Ascending aorta (tissue), 2 donors: ENCODE measurements at regions not wholly inside any gene's neighbourhood (a gene's known extent, or its start where the extent isn't known, plus 50 kb on each side); places are given as distances from the start of the nearest gene placed in this dataset.

Source experiments
- DNase-seq, 2 donors: peaks; one replicate each; pipeline ENCODE4 v3.0.0-alpha.2; 2019; ENCODE audit warnings: low spot score in 2 of 2
- H3K27ac ChIP-seq, 2 donors: fragments of 200-600 bp; sonication (generic); one replicate each; pipeline ENCODE4 v1.5.1; 2016 to 2017; ENCODE audit warnings: mild to moderate bottlenecking in 1 of 2
- H3K27me3 ChIP-seq: fragments of 200-600 bp; sonication (generic); one replicate; pipeline ENCODE4 v1.5.1; 2017
- H3K36me3 ChIP-seq, 2 donors: fragments of 200-600 bp; sonication (generic); one replicate each; pipeline ENCODE4 v1.5.1; 2016
- H3K4me1 ChIP-seq, 2 donors: fragments of 200-600 bp; sonication (generic); one replicate each; pipeline ENCODE4 v1.5.1; 2016 to 2017; ENCODE audit warnings: mild to moderate bottlenecking in 1 of 2
- H3K4me3 ChIP-seq, 2 donors: fragments of 200-600 bp; sonication (generic); one replicate each; pipeline ENCODE4 v1.5.1; 2016 to 2017; ENCODE audit warnings: mild to moderate bottlenecking in 1 of 2
- H3K9me3 ChIP-seq, 2 donors: fragments of 200-600 bp; sonication (generic); one replicate each; pipeline ENCODE4 v1.5.1; 2016
- CTCF ChIP-seq, 3 experiments: fragments of 200-600 bp in 2 of 3; fragments of 450-650 bp in 1 of 3; sonication (generic) in 2 of 3; IDR thresholded peaks; one replicate each; pipeline ENCODE4 v1.5.1; 2016 to 2019; ENCODE audit warnings: antibody characterized with exemption in 3 of 3, mild to moderate bottlenecking in 1 of 3, moderate library complexity in 1 of 3
- intact Hi-C: fragments of 100-400 bp; cut with DNase I; formaldehyde crosslinking; loops from one replicate; pipeline ENCODE4 v1.15.1; 2023

DNA sequence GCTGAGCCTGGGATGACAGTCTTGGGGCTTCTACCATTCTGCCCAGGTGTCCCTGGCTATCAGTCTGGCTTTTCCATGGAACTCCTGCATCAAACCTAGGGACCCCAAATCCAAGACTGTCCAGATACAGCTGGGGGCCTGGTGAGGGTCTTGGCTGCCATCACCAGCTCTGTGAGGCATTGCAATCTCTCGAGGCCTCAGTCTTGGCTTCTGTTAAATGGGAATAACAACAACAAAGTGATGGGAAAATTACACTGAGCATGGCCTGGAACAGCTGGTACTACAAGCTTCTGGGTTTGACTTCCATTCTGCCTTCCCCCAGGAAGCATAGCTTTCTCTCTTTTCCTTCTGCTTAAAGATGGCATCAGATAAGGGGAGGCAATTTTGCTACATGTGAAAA, 50.0 kb upstream of the LCTL start:
- Histone ChIP-seq H3K4me1 (peaks cover 16 to 26% of the 10 kb centered on the region in 2 donors), H3K4me3 (no peak overlapping the region), H3K9me3 (no peaks in the 10 kb centered on the region), H3K36me3 (no peaks in the 10 kb centered on the region), H3K27ac (no peak overlapping the region), H3K27me3 (no peaks in the 10 kb centered on the region)
- DNase-seq: no peak
- intact Hi-C loops: no loop called here
- TF ChIP-seq CTCF (IDR thresholded peaks at IDR 0.05): no peak

DNA sequence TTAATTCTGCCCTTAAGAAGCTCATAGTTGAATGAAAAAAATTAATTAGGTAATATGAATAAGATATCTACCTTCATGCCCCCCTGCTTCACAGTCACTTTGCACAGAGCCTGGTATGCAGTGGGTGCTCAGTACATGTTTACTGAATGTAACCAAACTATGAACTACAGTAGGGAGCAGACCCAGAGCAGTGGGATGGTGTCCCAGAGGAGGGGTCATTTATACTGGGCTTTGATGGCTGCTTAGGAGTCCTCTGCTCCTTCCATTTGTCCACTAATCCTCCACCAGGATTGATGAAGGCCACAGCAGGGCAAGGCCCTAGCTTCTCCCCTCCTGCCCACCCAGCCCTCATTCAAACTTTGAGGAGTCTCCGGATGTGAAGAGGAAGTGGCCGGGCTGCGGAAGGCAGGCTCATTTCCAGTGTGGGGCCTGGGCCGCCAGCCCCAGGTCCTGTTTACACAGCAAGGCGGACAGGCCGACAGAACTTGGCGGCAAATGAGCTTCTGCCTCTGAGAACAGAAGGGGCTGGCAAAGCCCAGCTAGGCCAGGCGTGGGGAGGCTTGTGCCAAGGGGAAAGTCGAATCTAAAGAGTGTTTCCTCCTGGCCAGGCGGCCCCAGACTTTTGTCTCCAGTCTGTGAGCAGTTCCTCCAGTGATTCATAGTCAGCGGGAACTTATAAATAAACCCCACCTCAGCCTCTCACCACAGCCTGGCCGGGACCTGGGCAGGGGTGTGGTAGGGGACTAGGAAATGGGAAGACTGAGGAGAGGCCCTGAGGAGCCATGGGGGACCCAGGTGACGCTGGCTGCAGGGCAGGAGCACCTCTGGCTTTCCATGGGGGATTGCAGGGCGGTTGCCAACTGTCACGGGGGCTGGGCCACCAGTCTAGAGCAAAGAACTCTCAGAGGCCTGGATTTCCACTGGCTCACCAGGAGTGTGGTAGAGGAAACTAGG, 51.6 kb upstream of the LCTL start:
- Histone ChIP-seq H3K4me1 (peaks cover 25 to 42% of the 10 kb centered on the region in 2 donors), H3K27ac (peak overlapping the region; percentile 94), H3K27me3 (no peaks in the 10 kb centered on the region), H3K36me3 (no peaks in the 10 kb centered on the region), H3K9me3 (no peaks in the 10 kb centered on the region), H3K4me3 (no peak overlapping the region)
- DNase-seq: peak; percentile 72 to 91
- no peak for TF ChIP-seq CTCF (IDR thresholded peaks at IDR 0.05)
- intact Hi-C loops: loop anchor here (1.0 to 2.0 kb wide), 3 partner anchors 83 to 234 kb away; no protein-coding TSS in a partner anchor

GRCh38 chr15:66619152-66619903, 53.5 kb upstream of the LCTL start:
- no peaks in the 10 kb centered on the region for H3K36me3 ChIP-seq
- H3K4me1 ChIP-seq: peaks cover 25 to 46% of the 10 kb centered on the region in 2 donors
- H3K4me3 ChIP-seq: no peak overlapping the region
- H3K9me3 ChIP-seq: no peaks in the 10 kb centered on the region
- peak overlapping the region; percentile 94 for H3K27ac ChIP-seq
- TF ChIP-seq CTCF (IDR thresholded peaks at IDR 0.05): peak; percentile 85 to 96 (median 92)
- intact Hi-C loops: loop anchor here (2.0 kb wide), 1 partner anchor 153 kb away; no protein-coding TSS in a partner anchor
- H3K27me3 ChIP-seq: no peaks in the 10 kb centered on the region
- DNase-seq: peak in 1 of 2 donors; percentile 89

- no peak for DNase-seq
- Histone ChIP-seq H3K9me3 (no peaks in the 10 kb centered on the region), H3K27me3 (no peaks in the 10 kb centered on the region), H3K4me3 (no peak overlapping the region), H3K4me1 (peaks cover 25 to 46% of the 10 kb centered on the region in 2 donors), H3K27ac (peak overlapping the region in 1 of 2 donors; percentile 94), H3K36me3 (no peaks in the 10 kb centered on the region)
- intact Hi-C loops: no loop called here
- TF ChIP-seq CTCF (IDR thresholded peaks at IDR 0.05): no peak
Measured at GRCh38 chr15:66620341-66620740, 54.5 kb upstream of the LCTL start.

DNA sequence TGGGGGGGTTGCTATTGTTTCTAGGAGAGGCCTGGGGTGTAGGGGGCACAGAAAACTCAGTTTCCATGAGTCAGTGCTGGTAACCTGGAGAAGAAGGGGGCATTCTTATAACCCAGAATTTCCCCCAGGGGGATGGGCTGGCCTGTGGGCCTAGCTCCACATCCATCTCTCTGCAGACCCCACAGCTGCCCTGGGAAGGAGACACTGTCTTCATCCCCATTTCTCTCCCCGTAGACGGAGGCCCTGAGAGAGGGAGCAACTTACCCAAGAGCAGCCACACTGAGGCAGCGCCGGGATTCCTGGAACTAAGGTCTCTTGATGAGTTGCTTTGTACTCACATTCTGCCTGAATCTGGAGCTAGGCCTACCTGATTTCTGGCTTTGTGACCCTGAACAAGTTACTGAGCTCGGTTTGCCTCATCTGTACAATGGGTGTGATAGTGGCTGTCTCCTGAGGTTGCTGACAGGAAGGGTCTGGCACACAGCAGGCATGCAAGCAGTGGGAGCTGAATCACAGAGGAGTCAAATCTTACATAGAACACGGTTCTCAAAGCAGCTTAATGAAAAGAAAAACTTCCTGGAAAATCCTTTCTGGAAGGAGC, 55.0 kb upstream of the LCTL start:
- no peak overlapping the region for H3K4me3 ChIP-seq
- H3K27ac ChIP-seq: peak overlapping the region in 1 of 2 donors; percentile 67
- H3K27me3 ChIP-seq: no peaks in the 10 kb centered on the region
- H3K4me1 ChIP-seq: peaks cover 25 to 46% of the 10 kb centered on the region in 2 donors
- no peaks in the 10 kb centered on the region for H3K9me3 ChIP-seq
- H3K36me3 ChIP-seq: no peaks in the 10 kb centered on the region
- TF ChIP-seq CTCF (IDR thresholded peaks at IDR 0.05): no peak
- DNase-seq: no peak
- intact Hi-C loops: no loop called here
